B cell (primary cell): ENCODE measurements at regions not wholly inside any gene's neighbourhood (a gene's known extent, or its start where the extent isn't known, plus 50 kb on each side); places are given as distances from the start of the nearest gene placed in this dataset.
"Not testable (repeated sequence)": the region's sequence is repeated elsewhere in the genome, so short reads cannot be mapped to it uniquely, and the experiment has no call there.

Source experiments
- CTCF ChIP-seq: fragments of 200-600 bp; IDR thresholded peaks from one replicate; pipeline ENCODE4 v1.8.0; 2022; ENCODE audit warnings: antibody characterized with exemption, mild to moderate bottlenecking
- EZH2 ChIP-seq: IDR thresholded peaks from 2 replicates; pipeline ENCODE4 v1.6.1; 2012; ENCODE audit warnings: borderline replicate concordance, low read depth, mild to moderate bottlenecking, moderate library complexity, low read length; ENCODE audit not compliant: insufficient read depth, poor library complexity, severe bottlenecking

- not testable (repeated sequence) for TF ChIP-seq CTCF, EZH2
These were observed 54.0 kb upstream of the PPIAL4F start for GRCh38 chr1:144538736-144539135.
